ENCODE measurements at regions not wholly inside any gene's neighbourhood (a gene's known extent, or its start where the extent isn't known, plus 50 kb on each side); places are given as distances from the start of the nearest gene placed in this dataset.
A peak's percentile ranks its signal among the peaks of the same experiment; 100 is the strongest.

DNA sequence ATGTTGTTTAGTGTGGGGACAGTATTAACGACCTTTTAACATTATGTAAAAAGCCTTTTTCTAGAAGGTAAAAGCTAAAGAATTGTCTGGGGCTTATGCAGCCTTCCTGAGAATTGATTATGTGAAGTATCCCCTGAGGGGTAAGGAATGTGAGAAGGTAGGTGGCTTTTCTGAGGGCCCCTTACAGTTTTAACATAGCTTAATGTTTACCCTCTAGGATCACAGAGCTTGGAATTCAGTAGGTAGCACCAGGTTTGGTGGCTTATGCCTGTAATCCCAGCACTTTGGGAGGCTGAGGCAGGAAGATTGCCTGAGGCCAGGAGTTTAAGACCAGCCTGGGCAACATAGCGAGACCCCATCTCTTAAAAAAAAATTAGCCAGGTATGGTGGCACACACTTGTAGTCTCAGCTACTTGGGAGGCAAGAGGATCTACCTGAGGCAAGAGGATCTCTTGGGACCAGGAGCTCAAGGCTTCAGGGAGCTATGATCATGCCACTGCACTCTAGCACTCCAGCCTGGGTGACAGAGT, 101.3 kb downstream of the OLFM4 start:
- H3K36me3 Mint-ChIP-seq (ENCODE audit: low read depth), result no peaks in the 10 kb centered on the region
- H3K4me3 Mint-ChIP-seq, result no peak overlapping the region
- no peak overlapping the region for H3K27ac Mint-ChIP-seq
- CTCF ChIA-PET, result no interaction called here
- H3K4me1 Mint-ChIP-seq, result no peaks in the 10 kb centered on the region
- no peak for DNase-seq
- no peaks in the 10 kb centered on the region for H3K9me3 Mint-ChIP-seq
- H3K27me3 Mint-ChIP-seq, result no peaks in the 10 kb centered on the region
- POLR2A ChIA-PET, result no interaction called here

GRCh38 chr13:53131361-53131760, 102.7 kb downstream of the OLFM4 start:
- no peak overlapping the region for H3K27ac Mint-ChIP-seq
- no peaks in the 10 kb centered on the region for H3K4me1 Mint-ChIP-seq
- POLR2A ChIA-PET, result no interaction called here
- H3K4me3 Mint-ChIP-seq, result no peak overlapping the region
- H3K36me3 Mint-ChIP-seq (ENCODE audit: low read depth), result no peaks in the 10 kb centered on the region
- DNase-seq, result no peak
- CTCF ChIA-PET, result no interaction called here
- H3K27me3 Mint-ChIP-seq, result no peaks in the 10 kb centered on the region
- no peaks in the 10 kb centered on the region for H3K9me3 Mint-ChIP-seq

DNA sequence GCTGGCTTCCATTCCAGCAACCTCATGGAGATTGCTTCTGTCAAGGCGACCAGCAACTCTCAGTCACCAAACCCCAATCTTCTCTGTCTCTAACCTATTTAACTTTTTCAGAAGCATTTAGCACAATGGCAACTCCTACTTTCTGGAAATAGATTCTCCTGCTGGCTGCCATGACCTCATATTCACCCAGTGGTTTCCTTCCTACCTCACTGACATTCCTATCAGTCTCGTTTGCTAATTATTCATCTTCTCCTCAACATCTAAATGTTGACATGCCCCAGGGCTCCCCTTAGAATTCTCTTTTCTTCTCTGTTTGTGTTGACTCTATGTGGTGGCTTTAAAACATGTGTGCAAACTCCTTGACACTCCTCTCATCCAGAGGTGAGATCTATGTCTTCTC, 106.7 kb downstream of the OLFM4 start:
- Mint-ChIP-seq H3K4me3 (no peak overlapping the region), H3K36me3 (ENCODE audit: low read depth) (no peaks in the 10 kb centered on the region), H3K9me3 (no peaks in the 10 kb centered on the region), H3K27me3 (no peaks in the 10 kb centered on the region), H3K27ac (no peak overlapping the region), H3K4me1 (no peaks in the 10 kb centered on the region)
- DNase-seq, result no peak
- CTCF ChIA-PET, result no interaction called here
- POLR2A ChIA-PET, result no interaction called here

- Mint-ChIP-seq H3K27ac (no peak overlapping the region), H3K27me3 (no peaks in the 10 kb centered on the region), H3K36me3 (ENCODE audit: low read depth) (no peaks in the 10 kb centered on the region), H3K4me1 (no peaks in the 10 kb centered on the region), H3K4me3 (no peak overlapping the region), H3K9me3 (no peaks in the 10 kb centered on the region)
- ChIA-PET CTCF (no interaction called here), POLR2A (no interaction called here)
- DNase-seq, result no peak
Measured at GRCh38 chr13:53136554-53137215, 108.1 kb downstream of the OLFM4 start.

GRCh38 chr13:53137779-53138178, 109.2 kb downstream of the OLFM4 start:
- no peak for DNase-seq
- H3K36me3 Mint-ChIP-seq (ENCODE audit: low read depth), result no peaks in the 10 kb centered on the region
- ChIA-PET CTCF (no interaction called here), POLR2A (no interaction called here)
- no peak overlapping the region for H3K4me3 Mint-ChIP-seq
- no peaks in the 10 kb centered on the region for H3K4me1 Mint-ChIP-seq
- H3K9me3 Mint-ChIP-seq, result no peaks in the 10 kb centered on the region
- no peaks in the 10 kb centered on the region for H3K27me3 Mint-ChIP-seq
- no peak overlapping the region for H3K27ac Mint-ChIP-seq

- H3K36me3 Mint-ChIP-seq (ENCODE audit: low read depth), result no peaks in the 10 kb centered on the region
- ChIA-PET CTCF (no interaction called here), POLR2A (no interaction called here)
- H3K4me3 Mint-ChIP-seq, result no peak overlapping the region
- DNase-seq, result no peak
- no peaks in the 10 kb centered on the region for H3K9me3 Mint-ChIP-seq
- no peaks in the 10 kb centered on the region for H3K27me3 Mint-ChIP-seq
- H3K4me1 Mint-ChIP-seq, result no peaks in the 10 kb centered on the region
- H3K27ac Mint-ChIP-seq, result no peak overlapping the region
Measured at GRCh38 chr13:53138376-53139036, 109.9 kb downstream of the OLFM4 start.

DNA sequence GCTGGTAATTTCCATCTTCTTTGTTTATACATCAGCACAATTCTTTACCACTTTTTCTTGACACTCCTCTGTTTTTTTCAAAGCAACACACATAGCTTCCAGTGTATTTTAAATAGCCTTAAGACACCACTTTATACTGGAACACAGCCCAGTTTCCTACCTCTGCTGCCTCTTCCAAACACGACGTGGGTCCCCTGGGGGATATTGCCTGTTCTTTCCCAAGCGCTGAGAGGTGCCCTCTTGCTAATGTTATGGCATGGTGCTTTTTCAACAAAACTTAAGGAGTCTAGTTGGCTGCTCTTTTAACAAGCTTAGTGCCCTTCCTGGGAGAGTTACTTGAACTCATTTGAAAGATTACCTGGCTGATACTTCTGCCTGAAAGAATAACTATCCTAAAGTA, 112.7 kb downstream of the OLFM4 start:
- no peaks in the 10 kb centered on the region for H3K9me3 Mint-ChIP-seq
- DNase-seq, result no peak
- peaks cover 3% of the 10 kb centered on the region for H3K27me3 Mint-ChIP-seq
- no peak overlapping the region for H3K27ac Mint-ChIP-seq
- H3K36me3 Mint-ChIP-seq (ENCODE audit: low read depth), result no peaks in the 10 kb centered on the region
- H3K4me3 Mint-ChIP-seq, result no peak overlapping the region
- POLR2A ChIA-PET, result no interaction called here
- no peaks in the 10 kb centered on the region for H3K4me1 Mint-ChIP-seq
- CTCF ChIA-PET, result no interaction called here

- Mint-ChIP-seq H3K9me3 (no peaks in the 10 kb centered on the region), H3K36me3 (ENCODE audit: low read depth) (no peaks in the 10 kb centered on the region), H3K27ac (no peak overlapping the region), H3K27me3 (peaks cover 3% of the 10 kb centered on the region), H3K4me1 (no peaks in the 10 kb centered on the region), H3K4me3 (no peak overlapping the region)
- DNase-seq, result no peak
- CTCF ChIA-PET, result no interaction called here
- POLR2A ChIA-PET, result no interaction called here
Measured at GRCh38 chr13:53142306-53142705, 113.7 kb downstream of the OLFM4 start.

DNA sequence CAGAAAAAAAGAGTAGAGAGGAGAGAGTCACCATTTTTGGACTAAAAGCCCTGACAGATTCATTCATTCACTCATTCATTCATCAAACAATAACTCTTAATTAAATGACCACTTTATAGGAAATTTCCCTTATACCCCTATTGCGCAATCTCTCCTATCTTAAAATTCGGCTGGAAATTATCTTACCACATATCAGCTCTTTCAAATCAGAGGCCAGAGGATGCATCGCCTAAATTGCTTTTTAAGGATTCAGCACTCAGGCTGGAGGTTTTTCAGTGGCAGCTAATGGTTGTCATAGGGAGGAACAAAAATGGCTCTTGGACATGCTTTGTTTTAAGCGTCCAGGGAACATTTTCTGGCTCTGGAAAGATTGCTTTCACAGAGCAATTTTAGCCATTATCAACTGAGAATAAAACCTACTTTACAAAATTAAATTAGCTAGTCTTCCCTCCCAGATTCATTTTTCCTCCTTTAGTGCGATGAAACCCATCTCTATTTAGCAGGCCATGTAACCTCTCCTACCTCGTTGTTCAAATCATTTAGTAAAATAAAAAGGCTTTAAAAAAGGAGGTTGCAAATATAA, 115.2 kb downstream of the OLFM4 start:
- Mint-ChIP-seq H3K9me3 (no peaks in the 10 kb centered on the region), H3K36me3 (ENCODE audit: low read depth) (no peaks in the 10 kb centered on the region), H3K4me3 (no peak overlapping the region), H3K27ac (no peak overlapping the region), H3K27me3 (peaks cover 3% of the 10 kb centered on the region), H3K4me1 (no peaks in the 10 kb centered on the region)
- DNase-seq, result no peak
- CTCF ChIA-PET, result no interaction called here
- POLR2A ChIA-PET, result no interaction called here

DNA sequence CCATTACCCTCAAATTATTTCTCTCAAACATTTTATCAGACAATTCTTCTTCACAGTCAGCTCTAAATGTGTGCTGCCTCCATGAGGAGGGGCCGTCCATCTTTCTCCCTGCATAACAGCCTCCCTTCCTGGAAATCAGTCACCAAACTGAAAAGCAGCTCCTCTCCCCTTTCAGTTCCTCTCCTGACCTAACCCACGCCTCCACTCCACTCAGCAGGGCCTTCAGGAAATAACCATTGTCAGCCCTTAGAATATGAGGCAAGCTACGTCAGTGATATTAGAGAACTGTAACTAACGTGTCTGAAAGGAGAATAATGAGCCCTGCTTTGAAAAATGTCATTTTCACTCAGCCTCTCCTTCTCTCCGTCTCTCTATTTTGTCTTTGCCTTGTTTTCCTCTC, 116.2 kb downstream of the OLFM4 start:
- Mint-ChIP-seq H3K27me3 (peaks cover 3% of the 10 kb centered on the region), H3K4me1 (no peaks in the 10 kb centered on the region), H3K27ac (no peak overlapping the region), H3K4me3 (no peak overlapping the region), H3K36me3 (ENCODE audit: low read depth) (no peaks in the 10 kb centered on the region), H3K9me3 (no peaks in the 10 kb centered on the region)
- DNase-seq, result no peak
- CTCF ChIA-PET, result no interaction called here
- POLR2A ChIA-PET, result no interaction called here

DNA sequence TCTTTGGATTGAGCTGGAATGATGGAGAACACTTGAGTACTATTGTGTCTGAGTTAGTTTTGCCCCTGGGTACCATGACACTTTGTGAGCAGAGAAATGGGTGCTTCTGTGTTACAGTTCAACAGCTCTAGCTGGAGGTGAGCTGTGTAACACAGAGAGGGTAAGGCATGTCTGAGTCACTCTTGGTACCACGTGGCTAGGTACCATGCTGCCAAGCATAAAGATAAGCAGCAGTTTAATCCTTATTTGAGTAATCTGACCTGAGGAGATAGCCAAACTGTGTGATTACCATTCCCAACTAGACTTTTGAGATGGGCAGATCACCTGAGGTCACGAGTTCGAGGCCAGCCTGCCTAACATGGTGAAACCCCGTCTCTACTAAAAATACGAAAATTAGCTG, 122.0 kb downstream of the OLFM4 start:
- H3K4me1 Mint-ChIP-seq, result peaks cover 9% of the 10 kb centered on the region

DNA sequence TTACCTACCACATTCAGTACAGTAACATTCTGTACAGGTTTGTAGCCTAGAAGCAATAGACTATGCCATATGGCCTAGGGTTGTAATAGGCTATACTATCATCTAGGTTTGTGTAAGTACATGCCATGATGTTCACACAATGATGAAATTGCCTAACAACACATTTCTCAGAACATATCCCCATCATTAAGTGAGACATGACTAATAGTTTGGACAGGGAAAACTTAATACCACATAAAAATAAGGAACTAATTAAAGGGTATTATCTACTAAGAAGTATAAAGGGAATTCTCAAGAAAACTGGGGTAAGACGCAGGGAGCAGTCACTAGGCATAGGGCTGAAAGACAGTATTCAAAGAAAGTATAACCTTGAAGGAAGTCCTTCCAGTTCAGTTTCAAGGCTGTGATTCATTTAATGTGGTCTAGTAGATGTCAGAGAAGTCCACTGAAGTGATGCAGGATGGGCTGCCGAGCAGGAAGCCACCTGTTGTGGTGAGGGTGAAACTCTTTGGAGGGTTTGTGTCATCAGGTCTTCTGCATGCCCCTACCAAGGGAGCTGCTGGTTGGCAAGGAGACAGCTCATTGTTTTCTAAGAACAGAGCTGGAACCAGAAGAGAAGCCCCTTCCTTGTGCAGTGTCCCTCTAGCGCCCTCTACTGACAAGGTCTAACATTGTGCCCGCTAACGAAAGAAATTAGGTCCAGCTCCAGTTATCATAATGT, 122.9 kb downstream of the OLFM4 start:
- ChIA-PET CTCF (no interaction called here), POLR2A (no interaction called here)
- peaks cover 9% of the 10 kb centered on the region for H3K4me1 Mint-ChIP-seq
- no peak overlapping the region for H3K4me3 Mint-ChIP-seq
- DNase-seq, result peak; percentile 37
- peaks cover 5% of the 10 kb centered on the region for H3K27me3 Mint-ChIP-seq
- no peak overlapping the region for H3K27ac Mint-ChIP-seq
- H3K36me3 Mint-ChIP-seq (ENCODE audit: low read depth), result no peaks in the 10 kb centered on the region
- no peaks in the 10 kb centered on the region for H3K9me3 Mint-ChIP-seq

More for the DNA sequence above, 122.0 kb downstream of the OLFM4 start:
- ChIA-PET POLR2A (no interaction called here), CTCF (no interaction called here)
- Mint-ChIP-seq H3K27me3 (peaks cover 5% of the 10 kb centered on the region), H3K9me3 (no peaks in the 10 kb centered on the region), H3K27ac (no peak overlapping the region), H3K4me3 (no peak overlapping the region), H3K36me3 (ENCODE audit: low read depth) (no peaks in the 10 kb centered on the region)
- DNase-seq, result no peak

DNA sequence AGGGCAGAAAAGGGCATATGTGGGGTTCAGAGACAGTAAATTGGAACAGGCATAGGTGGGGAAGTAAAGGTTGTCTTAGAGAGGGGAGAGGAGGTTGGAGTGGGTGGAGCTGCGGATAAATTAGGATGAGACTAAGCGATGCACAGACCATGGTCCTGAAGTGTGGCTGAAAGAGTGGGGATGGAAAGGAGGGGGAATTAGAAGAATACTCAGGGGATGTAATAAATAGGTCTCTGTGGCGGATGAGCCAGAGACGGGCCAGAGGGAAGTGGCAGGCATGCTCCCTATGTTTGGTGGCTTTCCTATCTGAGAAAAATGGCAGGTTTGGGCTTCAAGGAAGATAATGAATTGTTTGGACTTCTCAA, 123.4 kb downstream of the OLFM4 start:
- Mint-ChIP-seq H3K4me1 (peaks cover 9% of the 10 kb centered on the region), H3K36me3 (ENCODE audit: low read depth) (no peaks in the 10 kb centered on the region), H3K27ac (no peak overlapping the region), H3K9me3 (no peaks in the 10 kb centered on the region), H3K4me3 (no peak overlapping the region), H3K27me3 (peaks cover 5% of the 10 kb centered on the region)
- POLR2A ChIA-PET, result no interaction called here
- DNase-seq, result no peak
- CTCF ChIA-PET, result no interaction called here

Measured in activated CD4-positive, alpha-beta T cell treated with anti-CD3 and anti-CD28 coated beads, Interleukin-2, amount 10 ng/mL, durations not matched to agents 7 days and 5 days (primary cell).